ENCODE measurements at regions not wholly inside any gene's neighbourhood (a gene's known extent, or its start where the extent isn't known, plus 50 kb on each side); places are given as distances from the start of the nearest gene placed in this dataset.

DNA sequence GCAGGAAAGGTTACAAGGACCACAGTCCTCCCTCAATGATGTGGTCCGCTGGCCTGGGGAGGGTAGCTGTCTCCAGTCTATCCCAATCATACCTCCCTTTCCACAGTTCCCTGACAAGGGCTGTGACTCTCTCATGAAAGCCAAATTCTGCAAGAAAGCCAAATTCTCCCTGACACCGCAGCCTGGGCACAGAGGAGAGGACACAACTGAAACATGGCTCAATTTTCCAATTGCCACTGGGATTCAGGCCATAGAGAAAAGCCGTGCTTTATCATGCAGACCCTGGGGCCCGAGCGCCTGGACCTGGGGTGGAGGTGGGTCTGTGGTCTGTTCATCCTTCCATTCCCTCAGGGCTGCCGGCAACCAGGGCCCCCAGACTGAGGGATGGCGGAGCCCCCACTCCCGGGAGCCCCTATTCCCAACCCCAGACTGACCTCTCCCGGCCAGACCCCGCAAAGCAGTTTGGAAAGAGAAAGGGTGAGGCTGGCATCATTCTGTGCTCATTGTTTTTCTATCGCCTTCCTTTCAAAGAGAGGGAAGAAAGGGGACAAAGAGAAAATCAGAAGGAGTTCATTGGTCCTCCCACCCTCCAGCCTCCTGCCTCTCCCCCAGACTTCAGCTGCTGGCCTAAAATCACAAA lies 239.5 kb downstream of the BUD13 start:
- TF ChIP-seq POLR2A (IDR thresholded peaks at IDR 0.05) (no peak), POLR2AphosphoS5 (IDR thresholded peaks at IDR 0.05) (no peak), EP300 (IDR thresholded peaks at IDR 0.05) (no peak)
- TF ChIP-seq, protein P1, sequence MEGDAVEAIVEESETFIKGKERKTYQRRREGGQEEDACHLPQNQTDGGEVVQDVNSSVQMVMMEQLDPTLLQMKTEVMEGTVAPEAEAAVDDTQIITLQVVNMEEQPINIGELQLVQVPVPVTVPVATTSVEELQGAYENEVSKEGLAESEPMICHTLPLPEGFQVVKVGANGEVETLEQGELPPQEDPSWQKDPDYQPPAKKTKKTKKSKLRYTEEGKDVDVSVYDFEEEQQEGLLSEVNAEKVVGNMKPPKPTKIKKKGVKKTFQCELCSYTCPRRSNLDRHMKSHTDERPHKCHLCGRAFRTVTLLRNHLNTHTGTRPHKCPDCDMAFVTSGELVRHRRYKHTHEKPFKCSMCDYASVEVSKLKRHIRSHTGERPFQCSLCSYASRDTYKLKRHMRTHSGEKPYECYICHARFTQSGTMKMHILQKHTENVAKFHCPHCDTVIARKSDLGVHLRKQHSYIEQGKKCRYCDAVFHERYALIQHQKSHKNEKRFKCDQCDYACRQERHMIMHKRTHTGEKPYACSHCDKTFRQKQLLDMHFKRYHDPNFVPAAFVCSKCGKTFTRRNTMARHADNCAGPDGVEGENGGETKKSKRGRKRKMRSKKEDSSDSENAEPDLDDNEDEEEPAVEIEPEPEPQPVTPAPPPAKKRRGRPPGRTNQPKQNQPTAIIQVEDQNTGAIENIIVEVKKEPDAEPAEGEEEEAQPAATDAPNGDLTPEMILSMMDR (IDR thresholded peaks at IDR 0.05): no peak

Data from gastroesophageal sphincter (tissue), 3 donors.